ENCODE measurements at regions not wholly inside any gene's neighbourhood (a gene's known extent, or its start where the extent isn't known, plus 50 kb on each side); places are given as distances from the start of the nearest gene placed in this dataset.

GRCh38 chr3:103510760-103511159 is 1075.9 kb downstream of the ZPLD1 start:
- no peak overlapping the region for H3K27ac ChIP-seq
- H3K36me3 ChIP-seq, result no peaks in the 10 kb centered on the region
- no peak overlapping the region for H3K4me3 ChIP-seq
- intact Hi-C loops (cut with DNase I), result no loop called here
- no peaks in the 10 kb centered on the region for H3K27me3 ChIP-seq
- no peak for DNase-seq
- no peak for ATAC-seq
- no peak for TF ChIP-seq CTCF (IDR thresholded peaks at IDR 0.05)
- no peaks in the 10 kb centered on the region for H3K4me1 ChIP-seq
- H3K9me3 ChIP-seq, result peaks cover 0 to 8% of the 10 kb centered on the region in 2 donors

- intact Hi-C loops (cut with DNase I), result no loop called here
Observed at GRCh38 chr3:103511891-103512290, 1077.1 kb downstream of the ZPLD1 start.

GRCh38 chr3:103512595-103512994 is 1077.8 kb downstream of the ZPLD1 start:
- peaks cover 0 to 6% of the 10 kb centered on the region in 2 donors for H3K9me3 ChIP-seq
- intact Hi-C loops (cut with DNase I), result no loop called here
- DNase-seq (no peak), ATAC-seq (no peak)
- no peaks in the 10 kb centered on the region for H3K27me3 ChIP-seq
- H3K36me3 ChIP-seq, result no peaks in the 10 kb centered on the region
- H3K4me3 ChIP-seq, result no peak overlapping the region
- H3K27ac ChIP-seq, result no peak overlapping the region
- H3K4me1 ChIP-seq, result no peaks in the 10 kb centered on the region
- no peak for TF ChIP-seq CTCF (IDR thresholded peaks at IDR 0.05)

More at GRCh38 chr3:103511891-103512290, 1077.1 kb downstream of the ZPLD1 start:
- Histone ChIP-seq H3K27ac (no peak overlapping the region), H3K36me3 (no peaks in the 10 kb centered on the region), H3K4me3 (no peak overlapping the region), H3K27me3 (no peaks in the 10 kb centered on the region), H3K9me3 (peaks cover 0 to 1% of the 10 kb centered on the region in 2 donors), H3K4me1 (no peaks in the 10 kb centered on the region)
- no peak for ATAC-seq
- TF ChIP-seq CTCF (IDR thresholded peaks at IDR 0.05), result no peak
- no peak for DNase-seq

GRCh38 chr3:103513003-103513402 is 1078.2 kb downstream of the ZPLD1 start:
- Histone ChIP-seq H3K9me3 (peaks cover 0 to 6% of the 10 kb centered on the region in 2 donors), H3K4me3 (no peak overlapping the region), H3K4me1 (no peaks in the 10 kb centered on the region), H3K36me3 (no peaks in the 10 kb centered on the region), H3K27me3 (no peaks in the 10 kb centered on the region), H3K27ac (no peak overlapping the region)
- DNase-seq, result no peak
- intact Hi-C loops (cut with DNase I), result no loop called here
- TF ChIP-seq CTCF (IDR thresholded peaks at IDR 0.05), result no peak
- no peak for ATAC-seq

DNA sequence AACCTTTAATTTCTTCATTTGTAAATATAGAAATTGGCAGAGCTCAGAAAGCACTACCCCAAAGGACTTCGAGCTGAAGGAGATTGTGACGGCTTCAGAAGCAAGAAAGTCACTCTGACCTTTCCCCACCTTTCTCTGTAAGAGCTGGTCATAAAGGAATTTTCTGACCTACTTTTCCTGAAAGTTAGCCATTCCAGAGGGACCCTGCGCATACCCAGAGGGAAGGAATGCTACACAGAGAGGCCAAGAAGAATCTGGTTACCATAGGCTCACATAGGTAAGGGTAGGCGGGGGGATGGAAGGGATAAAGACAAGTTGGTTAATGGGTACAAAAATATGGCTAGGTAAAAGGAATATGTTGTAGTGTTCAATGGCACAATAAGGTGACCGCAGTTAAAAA is 1080.3 kb downstream of the ZPLD1 start:
- DNase-seq (no peak), ATAC-seq (no peak)
- no peaks in the 10 kb centered on the region for H3K36me3 ChIP-seq
- H3K27me3 ChIP-seq, result no peaks in the 10 kb centered on the region
- no peak overlapping the region for H3K4me3 ChIP-seq
- no peak overlapping the region for H3K27ac ChIP-seq
- TF ChIP-seq CTCF (IDR thresholded peaks at IDR 0.05), result no peak
- intact Hi-C loops (cut with DNase I), result no loop called here
- peaks cover 0 to 6% of the 10 kb centered on the region in 2 donors for H3K9me3 ChIP-seq
- H3K4me1 ChIP-seq, result no peaks in the 10 kb centered on the region

All from left lung (tissue), 4 donors.